Naive thymus-derived CD4-positive, alpha-beta T cell (primary cell): ENCODE measurements at regions not wholly inside any gene's neighbourhood (a gene's known extent, or its start where the extent isn't known, plus 50 kb on each side); places are given as distances from the start of the nearest gene placed in this dataset.

Source experiments
- ATAC-seq: fragments of 150-1000 bp; cut with Tn5 transposase; 2 replicates; pipeline ENCODE4 v1.10.0; 2021; ENCODE audit warnings: mild to moderate bottlenecking, moderate library complexity
- CTCF ChIA-PET: fragments of 350-600 bp; sonication (Branson Sonifier 250); formaldehyde crosslinking; loops from one replicate; lab custom pipeline; 2021; ENCODE audit warnings: antibody characterized with exemption; lab: Charles Lee
- POLR2A ChIA-PET: fragments of 350-600 bp; sonication (Branson Sonifier 250); formaldehyde crosslinking; loops from one replicate; lab custom pipeline; 2021; ENCODE audit warnings: antibody characterized with exemption, inconsistent platforms; lab: Charles Lee
- DNase-seq, 9 donors: peaks; one replicate each; pipeline versions ENCODE4 v3.0.0 to v3.0.0-alpha.2; 2020 to 2022; ENCODE audit warnings: mixed read lengths in 1 of 9
- H3K27ac ChIP-seq: one replicate; pipeline ENCODE4 v1.7.0; 2013; ENCODE audit warnings: mild to moderate bottlenecking, low read depth, low read length, moderate library complexity
- H3K27me3 ChIP-seq, 2 donors: one replicate each; pipeline ENCODE4 v1.7.0; 2013; ENCODE audit warnings: low read length in 2 of 2, mild to moderate bottlenecking in 2 of 2, moderate library complexity in 2 of 2; ENCODE audit not compliant: control insufficient read depth in 2 of 2, insufficient read depth in 2 of 2
- H3K36me3 ChIP-seq, 3 experiments: 1 replicate in 2 of 3; 2 replicates in 1 of 3; pipeline ENCODE4 v1.7.0; 2013; ENCODE audit warnings: low read length in 3 of 3, mild to moderate bottlenecking in 3 of 3, moderate library complexity in 1 of 3; ENCODE audit not compliant: insufficient read depth in 3 of 3, control insufficient read depth in 2 of 3
- H3K4me1 ChIP-seq, 2 donors: one replicate each; pipeline ENCODE4 v1.7.0; 2013; ENCODE audit warnings: low read length in 2 of 2, mild to moderate bottlenecking in 2 of 2, moderate library complexity in 1 of 2; ENCODE audit not compliant: control insufficient read depth in 2 of 2, insufficient read depth in 2 of 2
- H3K4me3 ChIP-seq: 2 replicates; pipeline ENCODE4 v1.7.0; 2013; ENCODE audit warnings: mild to moderate bottlenecking, low read length
- H3K9me3 ChIP-seq, 3 experiments: 1 replicate in 2 of 3; 2 replicates in 1 of 3; pipeline ENCODE4 v1.7.0; 2013; ENCODE audit warnings: low read length in 3 of 3; ENCODE audit not compliant: control insufficient read depth in 2 of 3
- H3K27ac Mint-ChIP-seq, 9 donors: one replicate each; pipeline ENCODE4 v1.8.0; 2020 to 2022; ENCODE audit warnings: mixed read lengths in 9 of 9, mild to moderate bottlenecking in 8 of 9, moderate library complexity in 5 of 9, inconsistent platforms in 2 of 9
- H3K27me3 Mint-ChIP-seq, 5 donors: one replicate each; pipeline ENCODE4 v1.8.0; 2021 to 2022; ENCODE audit warnings: mixed read lengths in 5 of 5, mild to moderate bottlenecking in 1 of 5
- H3K36me3 Mint-ChIP-seq, 5 donors: one replicate each; pipeline ENCODE4 v1.8.0; 2020 to 2022; ENCODE audit warnings: mixed read lengths in 5 of 5, mild to moderate bottlenecking in 3 of 5, inconsistent platforms in 1 of 5
- H3K4me1 Mint-ChIP-seq, 7 donors: one replicate each; pipeline ENCODE4 v1.8.0; 2020 to 2022; ENCODE audit warnings: mixed read lengths in 7 of 7, mild to moderate bottlenecking in 3 of 7, inconsistent platforms in 1 of 7
- H3K4me3 Mint-ChIP-seq, 10 donors: one replicate each; pipeline ENCODE4 v1.8.0; 2020 to 2022; ENCODE audit warnings: mild to moderate bottlenecking in 10 of 10, mixed read lengths in 10 of 10, moderate library complexity in 6 of 10, inconsistent platforms in 2 of 10
- H3K9me3 Mint-ChIP-seq, 11 donors: one replicate each; pipeline ENCODE4 v1.8.0; 2020 to 2022; ENCODE audit warnings: mixed read lengths in 11 of 11, mild to moderate bottlenecking in 4 of 11, inconsistent platforms in 1 of 11, moderate library complexity in 1 of 11
- intact Hi-C, 2 donors: fragments of 100-400 bp; cut with micrococcal nuclease; formaldehyde crosslinking; loops; one replicate each; pipeline ENCODE4 v1.15.1; 2023

DNA sequence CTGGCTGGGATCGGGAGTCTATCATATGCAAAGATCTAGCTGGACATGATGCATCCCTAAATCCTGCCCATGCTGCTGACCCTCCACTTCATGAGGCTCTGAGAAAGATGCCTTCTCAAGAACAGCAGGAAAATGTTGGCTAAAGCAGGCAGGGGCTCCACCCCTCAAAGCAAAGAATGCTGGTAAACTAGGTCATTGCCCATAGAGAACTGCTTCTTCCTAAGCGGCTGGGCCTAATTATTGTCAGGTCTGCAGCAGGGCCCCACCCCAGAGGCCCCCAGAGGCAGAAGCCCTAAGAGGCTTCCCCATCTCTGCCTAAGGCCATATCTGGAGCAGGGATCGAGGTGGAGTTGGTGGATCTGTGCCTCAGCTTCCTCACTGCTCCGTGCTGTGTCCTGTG is 447.4 kb upstream of the PROK2 start:
- POLR2A ChIA-PET = interaction anchor here (1.0 kb wide), 1 partner anchor 13 kb away, joined by 3 read pairs; no protein-coding TSS in a partner anchor

GRCh38 chr3:72231439-72232196 is 446.7 kb upstream of the PROK2 start:
- Histone ChIP-seq H3K4me3 (no peak overlapping the region), H3K27me3 (no peaks in the 10 kb centered on the region), H3K4me1 (peaks cover 0 to 4% of the 10 kb centered on the region in 2 donors), H3K27ac (no peak overlapping the region), H3K36me3 (no peaks in the 10 kb centered on the region), H3K9me3 (peaks cover 0 to under 1% (median 0%) of the 10 kb centered on the region in 3 experiments)
- no peak overlapping the region for H3K27ac Mint-ChIP-seq
- DNase-seq = no peak
- ChIA-PET POLR2A (interaction anchor here (1.0 kb wide), 1 partner anchor 12 kb away, joined by 3 read pairs; no protein-coding TSS in a partner anchor), CTCF (interaction anchor here (1.2 kb wide), 1 partner anchor 15 kb away, joined by 3 read pairs; no protein-coding TSS in a partner anchor)
- H3K27me3 Mint-ChIP-seq = peaks cover 0 to 5% (median 0%) of the 10 kb centered on the region in 5 donors
- H3K4me1 Mint-ChIP-seq = peaks cover 6 to 15% (median 12%) of the 10 kb centered on the region in 7 donors
- ATAC-seq = no peak
- peaks cover 0 to 17% (median 4%) of the 10 kb centered on the region in 11 donors for H3K9me3 Mint-ChIP-seq
- H3K4me3 Mint-ChIP-seq = no peak overlapping the region
- H3K36me3 Mint-ChIP-seq = peaks cover 0 to 4% (median under 1%) of the 10 kb centered on the region in 5 donors
- intact Hi-C loops = no loop called here

More for the DNA sequence above, 447.4 kb upstream of the PROK2 start:
- intact Hi-C loops = no loop called here
- H3K4me3 ChIP-seq = no peak overlapping the region
- Mint-ChIP-seq H3K27me3 (peaks cover 0 to 5% (median 0%) of the 10 kb centered on the region in 5 donors), H3K9me3 (peaks cover 0 to 9% (median 0%) of the 10 kb centered on the region in 11 donors), H3K4me1 (peaks cover 5 to 12% (median 8%) of the 10 kb centered on the region in 7 donors), H3K27ac (no peak overlapping the region), H3K4me3 (no peak overlapping the region), H3K36me3 (peaks cover 0 to 2% (median 0%) of the 10 kb centered on the region in 5 donors)
- no peak overlapping the region for H3K27ac ChIP-seq
- no peak for DNase-seq
- H3K36me3 ChIP-seq = no peaks in the 10 kb centered on the region
- ATAC-seq = no peak
- peaks cover 0 to 1% of the 10 kb centered on the region in 2 donors for H3K4me1 ChIP-seq
- H3K27me3 ChIP-seq = no peaks in the 10 kb centered on the region
- H3K9me3 ChIP-seq = no peaks in the 10 kb centered on the region
- CTCF ChIA-PET = interaction anchor here (1.2 kb wide), 1 partner anchor 16 kb away, joined by 3 read pairs; no protein-coding TSS in a partner anchor

- no peaks in the 10 kb centered on the region for H3K36me3 ChIP-seq
- CTCF ChIA-PET = interaction anchor here (1.2 kb wide), 1 partner anchor 15 kb away, joined by 3 read pairs; no protein-coding TSS in a partner anchor
- peaks cover 0 to 4% (median 0%) of the 10 kb centered on the region in 3 experiments for H3K9me3 ChIP-seq
- no peak overlapping the region for H3K4me3 ChIP-seq
- H3K27me3 ChIP-seq = no peaks in the 10 kb centered on the region
- Mint-ChIP-seq H3K27me3 (peaks cover 0 to 5% (median 0%) of the 10 kb centered on the region in 5 donors), H3K4me3 (no peak overlapping the region), H3K9me3 (peaks cover 0 to 24% (median 7%) of the 10 kb centered on the region in 11 donors), H3K36me3 (peaks cover 2 to 12% (median 4%) of the 10 kb centered on the region in 5 donors), H3K4me1 (peaks cover 7 to 15% (median 12%) of the 10 kb centered on the region in 7 donors), H3K27ac (peak overlapping the region in 1 of 9 donors; percentile 16)
- peaks cover 0 to 4% of the 10 kb centered on the region in 2 donors for H3K4me1 ChIP-seq
- POLR2A ChIA-PET = no interaction called here
- no peak for ATAC-seq
- no peak for DNase-seq
- intact Hi-C loops = no loop called here
- no peak overlapping the region for H3K27ac ChIP-seq
These were observed 445.9 kb upstream of the PROK2 start for GRCh38 chr3:72230774-72231379.

DNA sequence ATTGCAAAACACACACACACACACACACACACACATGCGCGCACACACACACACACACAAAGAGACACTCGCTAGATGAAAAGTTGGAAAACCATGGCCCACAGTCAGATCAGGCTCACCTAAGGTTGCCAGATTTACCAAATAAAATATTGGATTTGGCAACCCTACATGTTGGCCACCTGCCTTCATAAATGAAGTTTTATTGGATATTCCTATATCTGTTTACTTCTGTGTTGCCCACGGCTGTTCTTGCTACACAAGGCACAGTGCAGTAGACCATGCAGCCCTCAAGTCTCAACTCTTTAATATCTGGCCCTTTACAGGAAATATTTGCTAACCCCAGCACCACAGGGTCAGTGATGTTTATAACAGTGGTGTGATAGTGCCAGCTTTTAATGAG is 445.0 kb upstream of the PROK2 start:
- Mint-ChIP-seq H3K4me1 (peaks cover 7 to 15% (median 12%) of the 10 kb centered on the region in 7 donors), H3K27me3 (peaks cover 0 to 5% (median 0%) of the 10 kb centered on the region in 5 donors), H3K4me3 (no peak overlapping the region), H3K27ac (no peak overlapping the region), H3K9me3 (peaks cover 0 to 33% (median 16%) of the 10 kb centered on the region in 11 donors), H3K36me3 (peaks cover 4 to 20% (median 13%) of the 10 kb centered on the region in 5 donors)
- Histone ChIP-seq H3K4me1 (peaks cover 0 to 4% of the 10 kb centered on the region in 2 donors), H3K36me3 (no peaks in the 10 kb centered on the region), H3K4me3 (no peak overlapping the region), H3K9me3 (peaks cover 0 to 6% (median 4%) of the 10 kb centered on the region in 3 experiments), H3K27me3 (no peaks in the 10 kb centered on the region), H3K27ac (no peak overlapping the region)
- DNase-seq = no peak
- intact Hi-C loops = no loop called here
- ATAC-seq = no peak
- CTCF ChIA-PET = no interaction called here
- POLR2A ChIA-PET = no interaction called here

DNA sequence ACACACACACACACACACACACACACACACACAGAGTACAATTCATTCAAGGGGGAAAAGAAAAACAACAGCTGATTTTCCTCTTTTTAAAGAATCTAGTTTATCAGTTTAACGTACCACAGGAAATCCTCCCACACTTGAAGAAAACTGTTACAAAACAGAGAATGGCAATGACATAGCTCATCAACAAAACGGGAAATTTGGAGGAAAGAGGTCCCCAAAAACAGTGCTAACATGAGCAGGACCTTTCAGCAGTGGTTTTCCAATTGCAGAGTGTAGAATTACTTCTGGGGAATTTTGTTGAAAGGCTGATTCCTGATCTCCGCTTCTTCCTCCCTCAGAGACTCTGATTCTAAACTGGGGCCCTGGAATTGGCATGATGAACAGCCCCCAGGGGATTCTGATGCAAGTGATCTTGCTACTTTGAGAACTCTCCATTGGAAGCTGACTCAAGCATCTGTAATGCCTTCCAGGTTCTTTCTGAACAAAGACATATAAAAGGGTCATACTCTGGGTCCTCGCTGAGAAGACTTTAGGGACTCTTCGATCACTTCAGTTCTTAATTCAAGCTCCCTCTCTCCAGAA is 442.6 kb upstream of the PROK2 start:
- peaks cover 0 to 5% (median 0%) of the 10 kb centered on the region in 5 donors for H3K27me3 Mint-ChIP-seq
- peak overlapping the region in 1 of 10 donors; percentile 24 for H3K4me3 Mint-ChIP-seq
- ChIA-PET POLR2A (interaction anchor here (1.2 kb wide), 1 partner anchor 9 kb away, joined by 3 read pairs; no protein-coding TSS in a partner anchor), CTCF (interaction anchor here (0.7 kb wide), 1 partner anchor 81 kb away, joined by 3 read pairs; no protein-coding TSS in a partner anchor)
- Histone ChIP-seq H3K27me3 (no peaks in the 10 kb centered on the region), H3K9me3 (peaks cover 0 to 16% (median 4%) of the 10 kb centered on the region in 3 experiments), H3K4me3 (no peak overlapping the region), H3K27ac (no peak overlapping the region), H3K36me3 (no peaks in the 10 kb centered on the region), H3K4me1 (peaks cover 0 to 4% of the 10 kb centered on the region in 2 donors)
- no peak overlapping the region for H3K27ac Mint-ChIP-seq
- peaks cover 6 to 15% (median 12%) of the 10 kb centered on the region in 7 donors for H3K4me1 Mint-ChIP-seq
- intact Hi-C loops = no loop called here
- peaks cover 4 to 23% (median 19%) of the 10 kb centered on the region in 5 donors for H3K36me3 Mint-ChIP-seq
- H3K9me3 Mint-ChIP-seq = peaks cover 9 to 53% (median 29%) of the 10 kb centered on the region in 11 donors
- ATAC-seq (no peak), DNase-seq (no peak)

- Mint-ChIP-seq H3K36me3 (peaks cover 4 to 23% (median 19%) of the 10 kb centered on the region in 5 donors), H3K9me3 (peaks cover 9 to 53% (median 29%) of the 10 kb centered on the region in 11 donors), H3K27me3 (no peaks in the 10 kb centered on the region), H3K4me3 (no peak overlapping the region), H3K27ac (no peak overlapping the region), H3K4me1 (peaks cover 4 to 15% (median 12%) of the 10 kb centered on the region in 7 donors)
- H3K9me3 ChIP-seq = peaks cover 0 to 16% (median 4%) of the 10 kb centered on the region in 3 experiments
- H3K27ac ChIP-seq = no peak overlapping the region
- no peak for DNase-seq
- H3K4me3 ChIP-seq = no peak overlapping the region
- intact Hi-C loops = no loop called here
- H3K36me3 ChIP-seq = no peaks in the 10 kb centered on the region
- POLR2A ChIA-PET = no interaction called here
- H3K4me1 ChIP-seq = peaks cover 0 to 4% of the 10 kb centered on the region in 2 donors
- ATAC-seq = no peak
- H3K27me3 ChIP-seq = no peaks in the 10 kb centered on the region
- CTCF ChIA-PET = no interaction called here
These were observed 440.0 kb upstream of the PROK2 start for GRCh38 chr3:72224804-72225509.
